NCI-H187 (cell line): ENCODE measurements at regions not wholly inside any gene's neighbourhood (a gene's known extent, or its start where the extent isn't known, plus 50 kb on each side); places are given as distances from the start of the nearest gene placed in this dataset.

Experiments
- DNase-seq, 2 experiments: peaks; one replicate each; lab custom pipeline; 2025; lab: John Stamatoyannopoulos, UW

GRCh38 chr9:106613250-106613737, 249.7 kb upstream of the ZNF462 start:
- DNase-seq = no peak

DNA sequence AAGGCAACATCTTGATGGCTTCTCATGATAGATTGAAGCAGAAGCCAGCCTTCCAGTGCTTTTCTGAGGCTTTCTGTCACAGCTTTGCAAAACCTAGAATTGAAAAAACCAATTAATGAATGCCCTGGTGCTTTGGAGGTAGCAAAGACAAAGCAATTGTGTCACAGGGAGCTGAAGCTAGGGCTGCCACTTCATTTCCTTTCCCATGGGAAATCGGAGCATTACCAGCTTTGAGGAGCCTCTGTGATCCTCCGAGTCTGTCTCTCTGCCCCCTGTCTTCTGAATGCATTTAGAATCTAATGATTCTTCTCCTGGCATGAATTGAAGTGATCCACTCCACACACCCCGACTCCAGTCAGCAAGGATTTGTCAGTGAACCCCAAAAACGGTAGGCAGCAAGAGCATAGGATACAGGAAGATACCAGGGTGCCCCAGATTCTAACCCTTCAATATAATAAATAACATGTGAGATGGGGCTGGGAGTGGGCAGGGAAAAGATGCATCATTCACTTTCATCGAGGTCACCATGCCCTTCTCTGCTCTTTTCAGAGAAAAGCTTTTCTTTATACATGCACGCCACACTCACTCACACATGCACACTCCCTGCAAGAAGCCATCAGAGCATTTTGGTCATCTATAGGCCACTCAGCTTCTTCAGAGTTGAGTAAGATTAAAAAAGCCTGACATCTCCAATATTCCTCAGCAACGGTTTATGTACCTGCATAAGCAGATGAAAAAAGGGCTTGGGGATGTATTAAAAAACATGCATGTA, 247.7 kb upstream of the ZNF462 start:
- no peak for DNase-seq

GRCh38 chr9:106616026-106616425, 246.9 kb upstream of the ZNF462 start:
- no peak for DNase-seq

DNA sequence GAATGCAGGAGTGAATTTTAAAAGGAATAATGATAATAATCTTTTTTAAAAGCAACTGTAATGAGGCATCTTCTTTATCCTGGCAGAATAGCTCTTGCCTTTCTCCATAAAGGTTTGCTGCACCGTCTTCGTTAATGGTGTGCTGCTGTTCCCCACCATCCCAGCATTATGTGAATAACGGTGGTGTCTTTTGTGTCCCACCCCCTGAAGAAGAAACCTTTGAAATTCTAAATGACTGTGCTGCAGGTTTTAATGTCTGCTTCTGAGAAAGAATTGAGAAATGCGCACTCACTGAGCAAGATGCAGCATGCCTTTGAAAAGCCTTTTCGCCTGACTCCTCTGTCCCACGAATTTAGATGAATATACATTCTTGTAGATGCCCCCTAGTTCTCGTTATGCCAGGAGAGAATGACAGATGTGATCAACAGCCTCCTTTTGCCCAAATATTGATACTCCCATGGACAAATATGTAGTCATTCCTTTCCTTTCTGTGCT, 246.1 kb upstream of the ZNF462 start:
- DNase-seq = no peak

DNA sequence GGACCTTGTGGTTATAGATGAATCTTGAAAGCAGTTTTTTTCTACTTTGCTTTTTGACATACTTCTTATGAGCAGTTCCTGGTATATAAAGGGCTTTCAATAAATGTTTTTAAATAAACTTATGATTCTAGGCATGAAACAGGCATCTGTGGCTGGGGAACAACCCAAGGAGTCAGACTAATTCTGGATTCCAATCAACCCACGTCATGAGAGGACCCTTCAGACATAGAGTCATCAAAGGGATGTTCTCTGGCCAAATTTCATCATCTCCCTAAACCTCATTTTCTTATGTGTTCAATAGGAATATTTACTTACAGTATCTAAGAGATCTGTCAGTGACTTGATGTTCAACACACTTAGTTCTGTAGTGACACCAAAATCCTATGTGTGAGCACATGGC, 243.8 kb upstream of the ZNF462 start:
- DNase-seq = no peak

DNA sequence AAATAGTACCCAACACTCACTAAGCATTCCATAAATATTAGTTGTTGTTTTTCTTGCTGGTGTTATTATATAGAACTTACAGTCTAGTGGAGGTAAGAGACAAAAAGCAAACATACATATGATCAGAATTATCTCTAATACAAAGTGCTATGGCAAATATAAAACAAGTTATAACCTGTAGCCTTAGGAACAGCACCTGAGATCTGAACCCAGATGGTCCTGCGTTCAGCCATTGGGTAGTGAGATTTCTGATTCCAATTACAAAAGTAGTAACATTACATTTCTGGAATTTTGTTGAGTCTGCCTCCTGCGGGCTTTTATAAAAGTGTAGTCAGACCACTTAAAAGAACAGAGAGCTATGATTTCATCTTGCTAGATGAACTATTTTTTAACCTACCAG, 242.9 kb upstream of the ZNF462 start:
- no peak for DNase-seq

DNA sequence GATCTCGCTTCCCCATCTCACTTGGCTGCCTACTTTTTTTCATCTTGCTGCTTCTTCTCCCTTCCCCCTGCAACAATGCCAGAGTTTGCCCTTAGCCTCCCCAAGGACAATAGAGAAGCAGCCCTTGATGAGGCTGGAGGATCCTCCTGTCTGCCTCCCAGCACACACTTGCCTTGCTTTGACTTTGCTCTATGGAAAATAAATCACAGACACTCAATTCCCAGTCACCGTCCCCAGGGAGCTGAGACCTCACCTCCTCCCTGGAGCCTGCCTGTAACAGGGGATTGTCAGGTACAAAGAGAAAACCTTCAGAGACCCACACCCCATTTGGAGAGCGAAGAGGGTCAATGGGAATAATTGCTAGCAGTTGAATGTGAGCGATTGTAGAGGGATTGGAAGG, 242.1 kb upstream of the ZNF462 start:
- no peak for DNase-seq

- DNase-seq = no peak
These were observed 241.4 kb upstream of the ZNF462 start for GRCh38 chr9:106621313-106622163.

DNA sequence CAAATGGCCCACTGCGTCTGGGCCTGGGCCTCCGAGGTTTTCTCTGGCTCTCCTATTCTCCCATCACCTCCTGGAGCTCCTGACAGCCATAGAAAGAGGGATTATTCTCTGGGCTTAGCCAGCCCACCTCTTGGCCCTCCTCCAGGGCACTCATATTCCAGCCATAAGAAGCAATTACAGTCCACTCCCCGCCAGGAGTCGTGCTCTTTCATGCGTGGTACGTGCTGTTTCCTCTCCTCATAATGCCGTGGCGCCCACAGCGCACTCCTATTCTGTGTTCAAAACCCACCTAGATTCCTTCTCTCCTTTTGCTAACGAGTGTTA, 240.8 kb upstream of the ZNF462 start:
- DNase-seq = no peak

GRCh38 chr9:106623558-106623957, 239.4 kb upstream of the ZNF462 start:
- no peak for DNase-seq

DNA sequence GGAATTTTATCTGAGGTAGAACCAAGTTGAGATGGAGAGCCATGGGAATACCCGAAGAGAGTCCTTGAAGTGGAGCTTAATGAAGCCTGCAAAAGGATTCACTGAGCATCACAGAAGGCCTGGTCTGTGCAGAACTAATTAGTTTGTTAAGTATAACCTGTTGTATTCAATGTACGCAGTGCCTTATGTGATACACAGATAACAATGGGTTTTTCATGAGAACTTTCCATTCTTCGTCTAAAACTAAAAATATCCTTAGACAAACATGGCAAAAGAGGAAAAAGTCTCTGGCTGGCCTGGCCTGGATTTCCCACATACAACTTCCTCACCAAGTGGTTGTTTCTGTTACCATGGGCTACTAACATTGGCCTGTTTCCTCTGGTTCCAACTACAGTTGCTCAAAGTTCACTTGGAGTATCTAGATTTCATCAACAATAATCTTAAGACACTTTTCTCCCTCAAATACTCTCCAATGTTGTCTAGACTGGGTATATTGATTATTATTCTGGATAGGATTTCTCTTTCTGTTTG, 237.6 kb upstream of the ZNF462 start:
- no peak for DNase-seq

DNA sequence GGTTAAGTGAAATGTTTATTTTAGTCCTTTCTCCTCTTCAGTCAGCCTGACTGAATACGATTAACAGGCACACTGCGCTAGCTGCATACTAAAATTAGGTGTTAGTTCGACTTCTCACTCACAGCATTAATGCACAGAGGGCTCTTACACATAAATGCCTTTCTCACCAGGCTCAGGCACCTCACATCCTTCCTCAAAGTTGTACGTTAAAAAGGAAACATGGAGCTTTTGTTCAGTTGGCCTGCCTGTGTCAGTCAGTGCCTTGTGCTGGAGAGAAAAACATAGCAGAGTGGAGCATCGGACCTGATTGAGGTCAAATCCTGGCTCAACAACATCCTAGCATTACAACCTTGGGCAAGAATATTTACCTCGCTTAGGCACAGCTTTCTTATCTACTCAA, 236.0 kb upstream of the ZNF462 start:
- no peak for DNase-seq

- DNase-seq = no peak
These were observed 230.3 kb upstream of the ZNF462 start for GRCh38 chr9:106632621-106633020.

DNA sequence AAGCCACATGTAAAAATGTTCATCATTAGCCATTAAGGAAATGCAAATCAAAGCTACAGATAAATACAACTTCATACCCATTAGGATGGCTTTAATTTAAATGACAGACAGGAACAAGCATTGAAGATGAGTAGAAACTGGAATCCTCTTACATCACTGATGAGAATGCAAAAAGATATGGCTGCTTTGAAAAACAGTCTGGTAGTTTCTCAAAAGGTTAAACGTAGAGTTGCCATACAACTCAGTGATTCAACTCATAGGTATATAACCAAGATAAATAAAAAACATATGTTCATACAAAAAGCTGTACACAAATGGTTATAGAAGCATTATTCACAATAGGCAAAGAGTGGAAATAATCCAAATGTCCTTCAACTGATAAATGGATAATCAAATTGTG, 228.8 kb upstream of the ZNF462 start:
- no peak for DNase-seq

- DNase-seq = no peak
These were observed 228.3 kb upstream of the ZNF462 start for GRCh38 chr9:106634641-106635040.

GRCh38 chr9:106637486-106637885, 225.5 kb upstream of the ZNF462 start:
- no peak for DNase-seq

GRCh38 chr9:106639873-106640568, 222.9 kb upstream of the ZNF462 start:
- DNase-seq = no peak

GRCh38 chr9:106643211-106643930, 219.6 kb upstream of the ZNF462 start:
- no peak for DNase-seq

DNA sequence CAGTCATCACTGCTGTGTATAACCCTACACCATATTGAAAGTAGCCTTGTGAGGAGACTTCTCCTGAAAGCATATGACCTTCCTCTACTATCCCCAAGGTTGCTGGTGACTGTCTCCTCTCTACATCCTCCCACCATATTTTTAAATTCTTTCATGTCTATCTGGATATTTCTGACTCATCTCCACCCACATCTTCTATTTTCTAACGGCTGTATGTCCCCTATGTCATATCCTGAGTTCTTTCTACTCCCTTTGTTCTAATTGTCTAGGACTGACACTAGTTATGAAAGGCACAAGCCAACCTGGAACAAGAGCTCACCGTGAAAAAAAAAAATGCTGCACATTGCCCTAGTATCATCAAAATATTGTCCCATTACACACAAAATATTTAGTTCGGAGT, 218.3 kb upstream of the ZNF462 start:
- DNase-seq = no peak

- DNase-seq = no peak
These were observed 214.2 kb upstream of the ZNF462 start for GRCh38 chr9:106648799-106649198.

DNA sequence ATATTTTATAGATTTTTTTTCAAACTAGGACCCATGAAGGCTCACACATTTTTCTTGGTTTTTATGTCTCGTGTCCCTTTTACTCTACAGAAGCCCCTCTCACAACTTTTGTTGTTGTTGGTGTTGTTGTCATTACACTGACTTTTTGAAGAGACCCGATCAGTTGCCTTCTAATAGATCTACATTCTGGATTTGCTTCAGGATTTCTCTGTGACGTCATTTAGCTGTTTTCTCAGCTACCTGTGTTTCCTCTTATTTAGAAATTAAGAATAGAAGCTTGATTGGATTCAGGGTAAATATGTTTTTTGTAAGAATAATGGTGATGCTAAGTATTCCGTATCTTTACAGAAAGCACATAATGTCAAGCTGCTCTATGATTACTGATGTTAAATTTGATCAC, 213.3 kb upstream of the ZNF462 start:
- no peak for DNase-seq

DNA sequence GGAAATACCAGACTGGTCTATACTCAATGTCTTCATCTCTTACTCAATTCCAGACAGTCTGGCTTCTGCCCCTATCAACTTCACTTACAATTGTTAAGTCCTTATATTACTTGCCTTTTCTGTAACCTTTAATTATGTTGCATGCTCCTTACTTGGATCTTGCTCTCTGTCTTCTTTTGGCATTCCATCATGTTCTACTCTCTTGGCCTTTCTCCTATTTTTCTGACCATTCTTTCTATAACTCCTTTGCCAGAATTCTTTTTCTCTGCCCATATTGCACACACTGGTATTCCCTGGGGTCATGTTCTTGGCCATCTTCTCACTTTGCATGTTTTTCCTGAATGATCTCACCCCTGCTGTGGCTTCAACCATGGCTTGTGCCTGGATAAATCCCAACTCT, 209.8 kb upstream of the ZNF462 start:
- DNase-seq = no peak
